A549 (cell line): ENCODE measurements at regions not wholly inside any gene's neighbourhood (a gene's known extent, or its start where the extent isn't known, plus 50 kb on each side); places are given as distances from the start of the nearest gene placed in this dataset.

Experiments used
- CHD4 ChIP-seq: fragments of 200-600 bp; sonication (generic); IDR thresholded peaks from 2 replicates; pipeline ENCODE4 v1.6.1; 2016; ENCODE audit warnings: antibody characterized with exemption, mild to moderate bottlenecking, borderline replicate concordance
- EP300 ChIP-seq, 2 experiments: fragments of >200 bp; sonication (Bioruptor Twin); formaldehyde crosslinking; IDR thresholded peaks; 2 replicates in 1 of 2; 3 replicates in 1 of 2; pipeline ENCODE4 v1.6.1; 2016 to 2017
- JUN ChIP-seq, 2 experiments: fragments of >200 bp; sonication (Bioruptor Twin); formaldehyde crosslinking; IDR thresholded peaks; 2 replicates in 1 of 2; 3 replicates in 1 of 2; pipeline ENCODE4 v1.6.1; 2016 to 2017
- KDM1A ChIP-seq: fragments of 200-600 bp; sonication (generic); IDR thresholded peaks from 2 replicates; pipeline ENCODE4 v1.6.1; 2016; ENCODE audit warnings: low read depth, mild to moderate bottlenecking
- KDM5A ChIP-seq: fragments of 200-600 bp; sonication (generic); IDR thresholded peaks from 2 replicates; pipeline ENCODE4 v1.6.1; 2016; ENCODE audit warnings: antibody characterized with exemption, mild to moderate bottlenecking
- NFE2L2 ChIP-seq: fragments of 150-350 bp; conservative IDR thresholded peaks from 2 replicates; pipeline ENCODE4 v1.6.1; 2014; ENCODE audit warnings: low read length
- NR3C1 ChIP-seq: fragments of >200 bp; sonication (Bioruptor Twin); formaldehyde crosslinking; IDR thresholded peaks from 3 replicates; pipeline ENCODE4 v1.6.1; 2017
- POLR2A ChIP-seq: IDR thresholded peaks from 2 replicates; pipeline ENCODE4 v1.6.1; 2012; ENCODE audit warnings: mild to moderate bottlenecking, low read length
- TFCP2L1 ChIP-seq: fragments of 250-450 bp; sonication (Bioruptor Pico); IDR thresholded peaks from 2 replicates; pipeline ENCODE4 v1.5.0; 2021; ENCODE audit warnings: mild to moderate bottlenecking
- TF ChIP-seq, protein P1 (sequence below): fragments of >200 bp; sonication (Bioruptor Twin); formaldehyde crosslinking; IDR thresholded peaks from 3 replicates; pipeline ENCODE4 v1.5.1; 2016

DNA sequence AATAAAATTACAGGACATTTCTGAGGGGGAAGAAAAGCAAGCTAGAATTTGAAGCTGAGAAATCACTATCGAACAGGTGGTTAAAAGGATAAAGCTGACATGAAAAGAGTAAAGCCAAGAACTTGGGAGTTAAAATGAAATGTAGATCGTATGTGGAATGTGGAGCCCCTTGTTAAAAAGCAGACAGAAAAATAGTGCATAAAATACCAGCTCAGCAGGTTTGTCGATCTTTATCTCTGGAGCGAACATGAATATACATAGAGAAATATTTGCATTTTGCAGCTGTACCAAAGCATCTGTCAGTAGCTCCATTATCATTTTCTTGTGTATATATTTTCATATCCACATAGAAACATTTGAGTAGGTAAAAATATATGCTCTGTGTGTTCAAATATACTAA lies 73.6 kb upstream of the CDC42BPA start:
- TF ChIP-seq, protein P1, sequence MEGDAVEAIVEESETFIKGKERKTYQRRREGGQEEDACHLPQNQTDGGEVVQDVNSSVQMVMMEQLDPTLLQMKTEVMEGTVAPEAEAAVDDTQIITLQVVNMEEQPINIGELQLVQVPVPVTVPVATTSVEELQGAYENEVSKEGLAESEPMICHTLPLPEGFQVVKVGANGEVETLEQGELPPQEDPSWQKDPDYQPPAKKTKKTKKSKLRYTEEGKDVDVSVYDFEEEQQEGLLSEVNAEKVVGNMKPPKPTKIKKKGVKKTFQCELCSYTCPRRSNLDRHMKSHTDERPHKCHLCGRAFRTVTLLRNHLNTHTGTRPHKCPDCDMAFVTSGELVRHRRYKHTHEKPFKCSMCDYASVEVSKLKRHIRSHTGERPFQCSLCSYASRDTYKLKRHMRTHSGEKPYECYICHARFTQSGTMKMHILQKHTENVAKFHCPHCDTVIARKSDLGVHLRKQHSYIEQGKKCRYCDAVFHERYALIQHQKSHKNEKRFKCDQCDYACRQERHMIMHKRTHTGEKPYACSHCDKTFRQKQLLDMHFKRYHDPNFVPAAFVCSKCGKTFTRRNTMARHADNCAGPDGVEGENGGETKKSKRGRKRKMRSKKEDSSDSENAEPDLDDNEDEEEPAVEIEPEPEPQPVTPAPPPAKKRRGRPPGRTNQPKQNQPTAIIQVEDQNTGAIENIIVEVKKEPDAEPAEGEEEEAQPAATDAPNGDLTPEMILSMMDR = no peak
- no peak for TF ChIP-seq KDM1A
- no peak for TF ChIP-seq NFE2L2
- no peak for TF ChIP-seq KDM5A
- TF ChIP-seq CHD4 = no peak
- no peak for TF ChIP-seq TFCP2L1 (CRISPR knock-in tag)
- no peak for TF ChIP-seq POLR2A
- TF ChIP-seq NR3C1 = no peak
- TF ChIP-seq EP300 (IDR thresholded peaks at IDR 0.05) = no peak
- TF ChIP-seq JUN (IDR thresholded peaks at IDR 0.05) = no peak
